ENCODE measurements at regions not wholly inside any gene's neighbourhood (a gene's known extent, or its start where the extent isn't known, plus 50 kb on each side); places are given as distances from the start of the nearest gene placed in this dataset.

- in situ Hi-C loops (cut with HindIII; ENCODE audit: low sequenced_read_pairs): no loop called here
- DNase-seq (ENCODE audit: low spot score): no peak
Measured at GRCh38 chr22:27654546-27655445, 146.8 kb downstream of the MN1 start.

GRCh38 chr22:27655582-27656185 is 145.9 kb downstream of the MN1 start:
- in situ Hi-C loops (cut with HindIII; ENCODE audit: low sequenced_read_pairs): no loop called here
- no peak for DNase-seq (ENCODE audit: low spot score)

GRCh38 chr22:27656970-27657369 is 144.6 kb downstream of the MN1 start:
- in situ Hi-C loops (cut with HindIII; ENCODE audit: low sequenced_read_pairs): no loop called here
- DNase-seq (ENCODE audit: low spot score): no peak

GRCh38 chr22:27660306-27660705 is 141.2 kb downstream of the MN1 start:
- no peak for DNase-seq (ENCODE audit: low spot score)
- in situ Hi-C loops (cut with HindIII; ENCODE audit: low sequenced_read_pairs): no loop called here

- in situ Hi-C loops (cut with HindIII; ENCODE audit: low sequenced_read_pairs): no loop called here
- DNase-seq (ENCODE audit: low spot score): no peak
Measured at GRCh38 chr22:27662359-27663301, 138.9 kb downstream of the MN1 start.

- in situ Hi-C loops (cut with HindIII; ENCODE audit: low sequenced_read_pairs): no loop called here
- DNase-seq (ENCODE audit: low spot score): no peak
Measured at GRCh38 chr22:27663812-27664211, 137.7 kb downstream of the MN1 start.

- in situ Hi-C loops (cut with HindIII; ENCODE audit: low sequenced_read_pairs): no loop called here
- no peak for DNase-seq (ENCODE audit: low spot score)
Measured at GRCh38 chr22:27666272-27666997, 135.1 kb downstream of the MN1 start.

GRCh38 chr22:27667121-27667843 is 134.3 kb downstream of the MN1 start:
- in situ Hi-C loops (cut with HindIII; ENCODE audit: low sequenced_read_pairs): no loop called here
- DNase-seq (ENCODE audit: low spot score): no peak

GRCh38 chr22:27668828-27669797 is 132.4 kb downstream of the MN1 start:
- in situ Hi-C loops (cut with HindIII; ENCODE audit: low sequenced_read_pairs): no loop called here
- DNase-seq (ENCODE audit: low spot score): no peak

- no peak for DNase-seq (ENCODE audit: low spot score)
- in situ Hi-C loops (cut with HindIII; ENCODE audit: low sequenced_read_pairs): no loop called here
Measured at GRCh38 chr22:27669798-27670599, 131.6 kb downstream of the MN1 start.

- DNase-seq (ENCODE audit: low spot score): no peak
- in situ Hi-C loops (cut with HindIII; ENCODE audit: low sequenced_read_pairs): no loop called here
Measured at GRCh38 chr22:27670701-27671412, 130.7 kb downstream of the MN1 start.

- in situ Hi-C loops (cut with HindIII; ENCODE audit: low sequenced_read_pairs): no loop called here
Measured at GRCh38 chr22:27671413-27671935, 130.1 kb downstream of the MN1 start.

GRCh38 chr22:27672721-27673418 is 128.7 kb downstream of the MN1 start:
- in situ Hi-C loops (cut with HindIII; ENCODE audit: low sequenced_read_pairs): no loop called here
- no peak for DNase-seq (ENCODE audit: low spot score)

More at GRCh38 chr22:27671413-27671935, 130.1 kb downstream of the MN1 start:
- no peak for DNase-seq (ENCODE audit: low spot score)

GRCh38 chr22:27673839-27674238 is 127.7 kb downstream of the MN1 start:
- DNase-seq (ENCODE audit: low spot score): no peak
- in situ Hi-C loops (cut with HindIII; ENCODE audit: low sequenced_read_pairs): no loop called here

- no peak for DNase-seq (ENCODE audit: low spot score)
- in situ Hi-C loops (cut with HindIII; ENCODE audit: low sequenced_read_pairs): no loop called here
Measured at GRCh38 chr22:27674261-27674923, 127.2 kb downstream of the MN1 start.

Measured in G401 (cell line).